GM11168 (cell line): ENCODE measurements at regions not wholly inside any gene's neighbourhood (a gene's known extent, or its start where the extent isn't known, plus 50 kb on each side); places are given as distances from the start of the nearest gene placed in this dataset.
"Not testable (repeated sequence)": the region's sequence is repeated elsewhere in the genome, so short reads cannot be mapped to it uniquely, and the experiment has no call there.

Source experiments
- in situ Hi-C: fragments of 300-500 bp; cut with MboI; formaldehyde crosslinking; loops from one replicate; pipeline ENCODE4 v1.12.0; 2022; ENCODE audit warnings: low sequenced_read_pairs; ENCODE audit not compliant: unreplicated experiment

GRCh38 chr1:105243411-105243810, 1493.7 kb downstream of the AMY1C start:
- in situ Hi-C loops, result no loop called here

- in situ Hi-C loops, result no loop called here
Measured at GRCh38 chr1:105243969-105244368, 1494.3 kb downstream of the AMY1C start.

GRCh38 chr1:105254906-105255305, 1505.2 kb downstream of the AMY1C start:
- in situ Hi-C loops, result no loop called here

- in situ Hi-C loops, result no loop called here
Measured at GRCh38 chr1:105260001-105260400, 1510.3 kb downstream of the AMY1C start.

GRCh38 chr1:105270966-105271365, 1521.3 kb downstream of the AMY1C start:
- in situ Hi-C loops, result no loop called here

- in situ Hi-C loops, result not testable (repeated sequence)
Measured at GRCh38 chr1:105272376-105272775, 1522.7 kb downstream of the AMY1C start.

- in situ Hi-C loops, result no loop called here
Measured at GRCh38 chr1:105294838-105295237, 1545.1 kb downstream of the AMY1C start.

GRCh38 chr1:105310063-105310462, 1560.4 kb downstream of the AMY1C start:
- in situ Hi-C loops, result no loop called here

GRCh38 chr1:105317976-105318375, 1568.3 kb downstream of the AMY1C start:
- in situ Hi-C loops, result no loop called here

- in situ Hi-C loops, result no loop called here
Measured at GRCh38 chr1:105326886-105327285, 1577.2 kb downstream of the AMY1C start.

GRCh38 chr1:105337420-105337819, 1587.7 kb downstream of the AMY1C start:
- in situ Hi-C loops, result no loop called here

- in situ Hi-C loops, result no loop called here
Measured at GRCh38 chr1:105343317-105343716, 1593.6 kb downstream of the AMY1C start.

- in situ Hi-C loops, result no loop called here
Measured at GRCh38 chr1:105359457-105359856, 1609.8 kb downstream of the AMY1C start.

- in situ Hi-C loops, result no loop called here
Measured at GRCh38 chr1:105362438-105362837, 1612.7 kb downstream of the AMY1C start.

- in situ Hi-C loops, result no loop called here
Measured at GRCh38 chr1:105368446-105368845, 1618.7 kb downstream of the AMY1C start.

GRCh38 chr1:105373681-105374080, 1624.0 kb downstream of the AMY1C start:
- in situ Hi-C loops, result no loop called here

GRCh38 chr1:105386489-105386888, 1636.8 kb downstream of the AMY1C start:
- in situ Hi-C loops, result no loop called here

- in situ Hi-C loops, result no loop called here
Measured at GRCh38 chr1:105396001-105396400, 1646.3 kb downstream of the AMY1C start.

- in situ Hi-C loops, result no loop called here
Measured at GRCh38 chr1:105398909-105399308, 1649.2 kb downstream of the AMY1C start.

GRCh38 chr1:105399716-105400115, 1650.0 kb downstream of the AMY1C start:
- in situ Hi-C loops, result no loop called here

- in situ Hi-C loops, result no loop called here
Measured at GRCh38 chr1:105416261-105416660, 1640.2 kb upstream of the PRMT6 start.

- in situ Hi-C loops, result no loop called here
Measured at GRCh38 chr1:105419030-105419429, 1637.4 kb upstream of the PRMT6 start.

- in situ Hi-C loops, result no loop called here
Measured at GRCh38 chr1:105427543-105427942, 1628.9 kb upstream of the PRMT6 start.
